GM12878 (cell line): ENCODE measurements at regions not wholly inside any gene's neighbourhood (a gene's known extent, or its start where the extent isn't known, plus 50 kb on each side); places are given as distances from the start of the nearest gene placed in this dataset.

Source experiments
- ATAC-seq: fragments of 200-7000 bp; cut with Tn5 transposase; 3 replicates; pipeline ENCODE4 v1.9.1; 2020; ENCODE audit warnings: mild to moderate bottlenecking, moderate library complexity
- BruUV-seq: library from RNA; stranded (reverse); fragments of 400-500 nt; replicated peaks from 2 replicates; lab custom pipeline; 2021; lab: Mats Ljungman, UMichigan
- CTCF ChIA-PET: fragments of 300-600 bp; sonication (Branson Sonifier 250); formaldehyde crosslinking; extraction: SDS; loops from one replicate; lab custom pipeline; 2021; ENCODE audit warnings: inconsistent platforms; lab: Yijun Ruan, JAX
- POLR2A ChIA-PET: fragments of 350-600 bp; formaldehyde crosslinking; extraction: SDS; loops from one replicate; lab custom pipeline; 2021; ENCODE audit warnings: inconsistent platforms; lab: Charles Lee
- RAD21 ChIA-PET: fragments of 300-600 bp; sonication (Branson Sonifier 250); formaldehyde crosslinking; loops from one replicate; lab custom pipeline; 2023; ENCODE audit warnings: antibody characterized with exemption; ENCODE audit not compliant: unreplicated experiment; lab: Charles Lee
- SMC1A ChIA-PET: fragments of 300-600 bp; sonication (Branson Sonifier 250); formaldehyde crosslinking; loops from one replicate; lab custom pipeline; 2023; ENCODE audit not compliant: unreplicated experiment, uncharacterized antibody; lab: Charles Lee
- DNase-seq: peaks from one replicate; pipeline ENCODE4 v3.0.0-alpha.2; 2011; ENCODE audit warnings: low read depth, low spot score
- FAIRE-seq: peaks from 3 replicates; lab custom pipeline; 2011; peaks lifted over from hg19 to GRCh38; lab: Jason Lieb, UNC
- H2AFZ ChIP-seq: 2 replicates; pipeline ENCODE4 v1.6.0; 2011; ENCODE audit warnings: low read depth, low read length, control low read depth; ENCODE audit not compliant: control insufficient read depth
- H3K27ac ChIP-seq: 2 replicates; pipeline ENCODE4 v1.5.1; 2011; ENCODE audit warnings: control low read depth; ENCODE audit not compliant: control insufficient read depth, insufficient read depth
- H3K27me3 ChIP-seq, 2 experiments: replicated peaks in 1 of 2; 2 replicates each; pipeline versions ENCODE4 v1.6.0 to v1.6.1; 2011; ENCODE audit warnings: low read length in 1 of 2; ENCODE audit not compliant: control insufficient read depth in 2 of 2, insufficient read depth in 2 of 2
- H3K36me3 ChIP-seq, 2 experiments: 2 replicates each; pipeline ENCODE4 v1.5.1; 2011; ENCODE audit warnings: low read length in 1 of 2; ENCODE audit not compliant: control insufficient read depth in 2 of 2, insufficient read depth in 2 of 2
- H3K4me1 ChIP-seq: 2 replicates; pipeline ENCODE4 v1.6.1; 2011; ENCODE audit warnings: mild to moderate bottlenecking, low read length, moderate library complexity, mixed read lengths; ENCODE audit not compliant: control insufficient read depth, insufficient read depth
- H3K4me2 ChIP-seq: 2 replicates; pipeline ENCODE4 v1.6.0; 2011; ENCODE audit warnings: control low read depth; ENCODE audit not compliant: control insufficient read depth, insufficient read depth
- H3K4me3 ChIP-seq: fragments of 200-600 bp; sonication (generic); 2 replicates; pipeline ENCODE4 v1.5.1; 2016
- H3K79me2 ChIP-seq: 2 replicates; pipeline ENCODE4 v1.6.0; 2011; ENCODE audit warnings: low read length; ENCODE audit not compliant: control insufficient read depth, insufficient read depth
- H3K9ac ChIP-seq: 2 replicates; pipeline ENCODE4 v1.8.0; 2011; ENCODE audit warnings: low read length, control low read depth, mixed read lengths; ENCODE audit not compliant: control insufficient read depth, insufficient read depth
- H3K9me3 ChIP-seq: replicated peaks from 3 replicates; pipeline ENCODE4 v1.5.1; 2011; ENCODE audit warnings: mild to moderate bottlenecking, low read length; ENCODE audit not compliant: control insufficient read depth, insufficient read depth
- H4K20me1 ChIP-seq: 2 replicates; pipeline ENCODE4 v1.6.0; 2011; ENCODE audit not compliant: control insufficient read depth, insufficient read depth
- BMI1 ChIP-seq: fragments of 450-650 bp; IDR thresholded peaks from 2 replicates; pipeline ENCODE4 v1.6.1; 2016; ENCODE audit warnings: mild to moderate bottlenecking, moderate library complexity, borderline replicate concordance
- CHD4 ChIP-seq: fragments of 200-600 bp; sonication (generic); IDR thresholded peaks from 2 replicates; pipeline ENCODE4 v1.6.1; 2016; ENCODE audit warnings: mild to moderate bottlenecking
- CREB1 ChIP-seq: IDR thresholded peaks from 2 replicates; pipeline ENCODE4 v1.6.1; 2012; ENCODE audit warnings: low read depth, mild to moderate bottlenecking, inconsistent platforms
- ESRRA ChIP-seq: IDR thresholded peaks from 2 replicates; pipeline ENCODE4 v1.6.1; 2012; ENCODE audit warnings: mild to moderate bottlenecking, low read length, improper control_type of control experiment
- GABPA ChIP-seq: IDR thresholded peaks from 2 replicates; pipeline ENCODE4 v1.6.1; 2014; ENCODE audit warnings: antibody characterized with exemption, low read depth, mild to moderate bottlenecking, inconsistent platforms
- HCFC1 ChIP-seq: fragments of 150-350 bp; IDR thresholded peaks from 2 replicates; pipeline ENCODE4 v1.6.1; 2014; ENCODE audit warnings: low read length
- HDAC6 ChIP-seq: fragments of 200-600 bp; sonication (generic); IDR thresholded peaks from one replicate; pipeline ENCODE4 v1.8.0; 2017; ENCODE audit warnings: antibody characterized with exemption; ENCODE audit not compliant: unreplicated experiment
- MYB ChIP-seq: fragments of 150-350 bp; IDR thresholded peaks from 2 replicates; pipeline ENCODE4 v1.6.1; 2014; ENCODE audit warnings: mild to moderate bottlenecking, low read depth, low read length, borderline replicate concordance
- PML ChIP-seq: IDR thresholded peaks from 2 replicates; pipeline ENCODE4 v1.6.1; 2012; ENCODE audit warnings: low read length, inconsistent platforms
- POLR2AphosphoS2 ChIP-seq: IDR thresholded peaks from 2 replicates; pipeline ENCODE4 v1.6.1; 2011; ENCODE audit warnings: low read depth, mild to moderate bottlenecking, low read length, improper control_type of control experiment, moderate library complexity
- POU2F2 ChIP-seq: IDR thresholded peaks from 3 replicates; pipeline ENCODE4 v1.6.1; 2011; ENCODE audit warnings: low read depth, mild to moderate bottlenecking, low read length, borderline replicate concordance
- RUNX3 ChIP-seq: IDR thresholded peaks from 2 replicates; pipeline ENCODE4 v1.6.1; 2012; ENCODE audit warnings: low read length, inconsistent platforms
- SIN3A ChIP-seq: IDR thresholded peaks from 2 replicates; pipeline ENCODE4 v1.6.1; 2012; ENCODE audit warnings: low read depth, low read length, improper control_type of control experiment
- SMAD1 ChIP-seq: fragments of 450-650 bp; IDR thresholded peaks from 2 replicates; pipeline ENCODE4 v1.6.1; 2018; ENCODE audit warnings: mild to moderate bottlenecking, low read depth; ENCODE audit not compliant: partially characterized antibody
- SPI1 ChIP-seq: IDR thresholded peaks from 2 replicates; pipeline ENCODE4 v1.6.1; 2011; ENCODE audit warnings: low read depth, mild to moderate bottlenecking, low read length, moderate library complexity, borderline replicate concordance; ENCODE audit not compliant: insufficient read depth
- SREBF1 ChIP-seq: IDR thresholded peaks from 2 replicates; pipeline ENCODE4 v1.6.1; 2012; ENCODE audit warnings: mild to moderate bottlenecking, low read length
- TARDBP ChIP-seq: IDR thresholded peaks from 2 replicates; pipeline ENCODE4 v1.6.1; 2016; ENCODE audit warnings: borderline replicate concordance
- WRNIP1 ChIP-seq: IDR thresholded peaks from 2 replicates; pipeline ENCODE4 v1.6.1; 2011; ENCODE audit warnings: low read depth, low read length, improper control_type of control experiment, borderline replicate concordance
- ZBED1 ChIP-seq: IDR thresholded peaks from 2 replicates; pipeline ENCODE4 v1.6.1; 2016; ENCODE audit warnings: borderline replicate concordance
- ZNF274 ChIP-seq: IDR thresholded peaks from one replicate; pipeline ENCODE4 v1.8.0; 2011; ENCODE audit not compliant: insufficient read length, insufficient read depth
- WGBS: methylation state at CpG from one replicate; pipeline ENCODE4 v1.1.6; 2016; ENCODE audit warnings: low lambda C conversion rate; ENCODE audit not compliant: insufficient replicate concordance, insufficient coverage; ENCODE audit errors: missing lambda C conversion rate; 5-methylcytosine and 5-hydroxymethylcytosine counted together
- in situ Hi-C: fragments of 300-500 bp; cut with MboI; formaldehyde crosslinking; loops from 9 replicates; pipeline ENCODE4 v1.14.3; 2018; ENCODE audit warnings: mixed read lengths
- intact Hi-C: fragments of 100-400 bp; cut with micrococcal nuclease; formaldehyde crosslinking; loops from one replicate; pipeline ENCODE4 v1.14.2; 2022; ENCODE audit not compliant: unreplicated experiment

- WGBS, result 0% methylated on average over 1 of the region's 1 CpG
- no peaks in the 10 kb centered on the region for H3K79me2 ChIP-seq
- intact Hi-C loops, result no loop called here
- H3K27ac ChIP-seq, result no peak overlapping the region
- H3K4me2 ChIP-seq, result no peak overlapping the region
- H3K9me3 ChIP-seq, result no peaks in the 10 kb centered on the region
- no peak overlapping the region for H2AFZ ChIP-seq
- in situ Hi-C loops, result no loop called here
- no peak overlapping the region for H3K4me3 ChIP-seq
- H3K4me1 ChIP-seq, result no peaks in the 10 kb centered on the region
- ChIA-PET POLR2A (no interaction called here), SMC1A (no interaction called here), CTCF (no interaction called here), RAD21 (no interaction called here)
- BruUV-seq, result no TSS peak
- ATAC-seq (no peak), FAIRE-seq (no peak), DNase-seq (no peak)
- no peak for TF ChIP-seq SMAD1
- TF ChIP-seq WRNIP1, result no peak
- no peak for TF ChIP-seq PML
- TF ChIP-seq RUNX3, result no peak
- no peak for TF ChIP-seq TARDBP
- TF ChIP-seq SPI1, result no peak
- TF ChIP-seq GABPA, result no peak
- no peak for TF ChIP-seq CHD4
- TF ChIP-seq HDAC6, result no peak
- no peak for TF ChIP-seq HCFC1
- TF ChIP-seq POLR2AphosphoS2, result no peak
- no peak for TF ChIP-seq POU2F2
- TF ChIP-seq BMI1, result no peak
- no peak for TF ChIP-seq ZBED1
- TF ChIP-seq ZNF274, result no peak
- TF ChIP-seq SIN3A, result no peak
- no peak for TF ChIP-seq CREB1
- TF ChIP-seq SREBF1, result no peak
- no peak for TF ChIP-seq MYB
- no peak for TF ChIP-seq ESRRA
- H4K20me1 ChIP-seq, result no peaks in the 10 kb centered on the region
- no peaks in the 10 kb centered on the region for H3K36me3 ChIP-seq
- H3K27me3 ChIP-seq, result no peaks in the 10 kb centered on the region
- no peak overlapping the region for H3K9ac ChIP-seq
These were observed 272.8 kb downstream of the MAFB start for GRCh38 chr20:40416274-40416673.
